Cardiac fibroblast (primary cell): ENCODE measurements at regions not wholly inside any gene's neighbourhood (a gene's known extent, or its start where the extent isn't known, plus 50 kb on each side); places are given as distances from the start of the nearest gene placed in this dataset.
"Not testable (repeated sequence)": the region's sequence is repeated elsewhere in the genome, so short reads cannot be mapped to it uniquely, and the experiment has no call there.

Experiments used
- DNase-seq, 2 donors: peaks; one replicate each; pipeline versions ENCODE4 v3.0.0 to v3.0.0-alpha.2; 2010; ENCODE audit warnings: low read depth in 2 of 2
- H3K4me3 ChIP-seq, 2 donors: replicated peaks in 1 of 2; 1 replicate in 1 of 2; 2 replicates in 1 of 2; pipeline ENCODE4 v1.5.1; 2011; ENCODE audit warnings: low read depth in 2 of 2, low read length in 2 of 2, mild to moderate bottlenecking in 2 of 2, moderate library complexity in 1 of 2
- TF ChIP-seq, protein P1 (sequence below): IDR thresholded peaks from one replicate; pipeline ENCODE4 v1.5.1; 2011; ENCODE audit warnings: low read depth, mild to moderate bottlenecking, low read length, inconsistent platforms

DNA sequence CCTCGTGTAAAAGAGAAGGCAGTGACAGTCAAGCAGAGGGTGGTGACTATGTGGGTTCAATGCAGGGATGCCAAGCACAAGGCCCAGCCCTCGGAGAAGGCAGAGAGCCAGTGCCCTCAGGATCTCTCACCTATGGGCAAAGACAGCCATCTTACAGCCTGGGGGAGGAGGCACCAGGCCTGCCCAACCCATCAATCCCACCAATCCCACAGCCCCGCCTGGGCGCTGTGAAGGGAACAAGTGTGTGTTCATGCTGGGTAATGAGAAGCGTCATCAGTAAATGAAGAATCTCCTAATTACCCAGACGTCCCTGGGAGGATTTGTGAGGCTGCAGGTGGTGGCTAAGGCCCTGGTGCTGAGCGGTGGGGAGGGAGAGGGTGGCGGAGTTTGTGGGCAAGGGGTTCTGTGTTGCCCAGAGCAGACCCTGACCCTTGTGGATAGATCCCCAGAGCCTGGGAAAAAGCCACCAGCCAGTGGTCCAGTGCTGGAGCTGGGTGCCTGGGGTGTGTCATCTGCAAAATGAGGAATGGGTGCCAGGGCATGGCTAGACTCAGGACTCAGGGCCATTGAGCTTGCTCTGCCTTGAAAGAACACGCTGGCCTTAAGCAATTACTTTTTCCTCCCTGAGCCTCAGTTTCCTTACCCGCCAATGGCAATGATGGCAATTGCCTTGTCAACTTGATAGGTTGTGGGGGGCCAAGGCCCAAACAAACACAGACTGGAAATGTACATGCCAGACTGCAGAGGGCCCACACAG is 128.1 kb upstream of the UNC5B start:
- DNase-seq, result no peak
- H3K4me3 ChIP-seq, result no peak overlapping the region
- TF ChIP-seq, protein P1, sequence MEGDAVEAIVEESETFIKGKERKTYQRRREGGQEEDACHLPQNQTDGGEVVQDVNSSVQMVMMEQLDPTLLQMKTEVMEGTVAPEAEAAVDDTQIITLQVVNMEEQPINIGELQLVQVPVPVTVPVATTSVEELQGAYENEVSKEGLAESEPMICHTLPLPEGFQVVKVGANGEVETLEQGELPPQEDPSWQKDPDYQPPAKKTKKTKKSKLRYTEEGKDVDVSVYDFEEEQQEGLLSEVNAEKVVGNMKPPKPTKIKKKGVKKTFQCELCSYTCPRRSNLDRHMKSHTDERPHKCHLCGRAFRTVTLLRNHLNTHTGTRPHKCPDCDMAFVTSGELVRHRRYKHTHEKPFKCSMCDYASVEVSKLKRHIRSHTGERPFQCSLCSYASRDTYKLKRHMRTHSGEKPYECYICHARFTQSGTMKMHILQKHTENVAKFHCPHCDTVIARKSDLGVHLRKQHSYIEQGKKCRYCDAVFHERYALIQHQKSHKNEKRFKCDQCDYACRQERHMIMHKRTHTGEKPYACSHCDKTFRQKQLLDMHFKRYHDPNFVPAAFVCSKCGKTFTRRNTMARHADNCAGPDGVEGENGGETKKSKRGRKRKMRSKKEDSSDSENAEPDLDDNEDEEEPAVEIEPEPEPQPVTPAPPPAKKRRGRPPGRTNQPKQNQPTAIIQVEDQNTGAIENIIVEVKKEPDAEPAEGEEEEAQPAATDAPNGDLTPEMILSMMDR, result no peak

DNA sequence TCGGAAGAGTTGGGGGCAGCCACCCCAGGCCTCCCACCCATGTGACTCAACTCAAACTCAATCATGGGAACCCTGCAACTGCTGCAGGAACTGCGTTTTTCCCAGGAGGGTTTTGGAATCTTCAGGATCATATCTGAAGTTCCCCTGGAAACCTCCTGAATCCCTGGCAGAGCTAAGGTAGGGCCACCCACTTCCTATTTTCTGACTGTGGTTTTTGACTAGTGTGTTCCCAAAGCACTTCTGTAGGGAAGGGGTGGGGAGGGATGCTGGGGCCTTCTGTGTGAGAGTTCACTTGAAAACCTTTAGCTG is 127.6 kb upstream of the UNC5B start:
- no peak overlapping the region for H3K4me3 ChIP-seq
- DNase-seq, result no peak
- TF ChIP-seq, protein P1, result no peak

DNA sequence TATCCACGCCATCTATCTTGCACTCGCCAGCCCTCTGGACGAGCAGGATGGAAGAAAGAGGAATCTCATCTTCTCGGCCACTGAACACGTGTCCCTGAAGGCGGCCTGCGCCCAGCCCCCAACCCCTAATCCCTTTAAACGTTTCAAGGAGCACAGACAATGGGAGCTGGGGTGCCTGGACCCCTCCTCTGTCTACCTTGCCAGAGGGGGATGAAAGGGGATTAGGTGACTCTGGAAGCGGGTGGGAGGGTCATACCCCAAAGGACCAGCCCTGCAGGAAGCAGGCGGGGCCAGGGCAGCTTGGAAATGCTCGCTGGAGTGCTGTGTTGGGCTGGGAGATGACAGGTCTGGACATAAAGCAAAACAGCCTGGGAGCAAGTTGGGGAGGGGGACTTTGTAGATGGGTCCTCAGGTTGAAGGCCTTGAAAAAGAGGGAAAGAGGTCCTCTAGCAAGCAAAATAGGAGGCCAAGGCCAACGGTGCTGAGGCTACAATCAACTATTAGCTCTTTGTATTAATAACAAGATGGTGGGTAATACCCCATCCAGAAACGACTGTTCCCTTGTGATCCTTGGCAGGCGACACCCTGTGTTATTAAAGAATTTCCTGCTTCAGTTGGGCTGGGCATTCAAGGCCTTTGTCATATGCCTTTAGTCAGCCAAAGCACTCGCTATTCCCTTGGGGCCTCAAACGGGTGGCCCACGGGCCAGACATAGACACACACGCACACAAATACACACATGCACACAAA is 126.5 kb upstream of the UNC5B start:
- no peak overlapping the region for H3K4me3 ChIP-seq
- no peak for DNase-seq
- TF ChIP-seq, protein P1, result no peak

DNA sequence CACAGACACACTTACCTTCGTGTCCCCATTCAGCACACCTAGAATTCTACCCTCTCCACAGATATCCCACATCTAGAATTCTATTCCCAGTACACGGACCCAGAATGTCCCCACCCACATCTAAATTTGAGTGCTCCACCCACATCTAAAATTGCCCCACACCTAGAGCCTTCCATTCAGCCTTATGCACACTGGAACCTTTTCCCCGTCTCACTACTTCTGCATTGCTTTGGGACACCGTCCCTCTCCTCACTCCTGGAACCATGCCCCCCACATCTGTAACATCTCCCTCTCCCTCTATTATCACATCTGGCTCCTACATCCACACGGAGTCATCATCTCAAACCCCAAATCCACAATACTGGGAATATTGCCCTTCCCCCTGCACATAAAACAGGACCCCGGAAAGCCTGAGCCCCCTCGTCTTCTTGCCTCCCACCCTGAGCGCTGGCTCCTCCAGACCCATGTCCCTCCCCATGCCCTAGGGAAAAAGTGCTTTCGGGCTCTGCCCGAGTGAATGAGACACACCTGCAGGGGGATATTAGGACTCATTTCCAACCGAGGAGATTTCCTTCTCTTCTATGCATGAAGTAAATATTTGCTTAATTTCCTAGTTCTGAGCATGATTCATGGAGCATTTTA is 125.8 kb upstream of the UNC5B start:
- H3K4me3 ChIP-seq, result no peak overlapping the region
- TF ChIP-seq, protein P1, result no peak
- DNase-seq, result no peak

DNA sequence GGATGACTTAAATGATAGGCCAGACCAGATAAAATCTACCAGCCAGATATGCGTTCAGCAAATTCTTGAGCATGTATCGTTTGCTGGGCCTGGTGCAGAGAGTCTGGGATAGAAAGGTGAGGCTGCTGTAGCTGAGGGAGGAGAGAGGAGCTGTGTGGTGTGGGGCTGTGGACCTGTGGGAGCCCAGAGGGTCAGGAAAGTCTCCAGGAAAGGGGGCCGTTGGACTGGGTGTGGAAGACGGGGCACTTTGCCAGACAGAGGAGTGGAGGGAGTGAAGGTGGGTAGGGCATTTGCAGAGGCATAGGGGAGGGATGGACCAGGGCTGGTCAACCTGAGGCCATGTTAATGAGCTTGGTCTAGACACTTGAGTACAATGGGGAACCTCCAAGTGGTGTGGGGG is 124.7 kb upstream of the UNC5B start:
- no peak overlapping the region for H3K4me3 ChIP-seq
- TF ChIP-seq, protein P1, result no peak
- DNase-seq, result no peak

DNA sequence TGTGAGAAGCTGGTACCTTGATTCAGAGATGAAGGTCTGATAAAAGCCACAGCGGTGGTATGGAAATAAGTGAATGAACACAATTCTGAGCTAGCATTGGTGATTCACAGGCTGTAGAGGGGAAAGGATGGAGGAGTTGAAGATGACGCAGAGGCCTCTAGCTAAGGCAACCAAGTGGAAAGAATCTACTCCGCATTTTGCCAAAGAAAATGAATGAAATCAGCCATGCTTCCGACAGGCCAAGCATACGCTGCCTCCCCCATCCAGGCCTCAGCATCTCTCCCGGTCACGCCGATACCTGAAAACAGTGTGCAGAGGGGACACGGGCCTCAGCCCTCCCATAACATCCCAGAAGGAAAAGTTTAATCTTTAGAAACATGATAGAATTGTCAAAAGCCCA is 124.3 kb upstream of the UNC5B start:
- TF ChIP-seq, protein P1, result no peak
- H3K4me3 ChIP-seq, result no peak overlapping the region
- no peak for DNase-seq

DNA sequence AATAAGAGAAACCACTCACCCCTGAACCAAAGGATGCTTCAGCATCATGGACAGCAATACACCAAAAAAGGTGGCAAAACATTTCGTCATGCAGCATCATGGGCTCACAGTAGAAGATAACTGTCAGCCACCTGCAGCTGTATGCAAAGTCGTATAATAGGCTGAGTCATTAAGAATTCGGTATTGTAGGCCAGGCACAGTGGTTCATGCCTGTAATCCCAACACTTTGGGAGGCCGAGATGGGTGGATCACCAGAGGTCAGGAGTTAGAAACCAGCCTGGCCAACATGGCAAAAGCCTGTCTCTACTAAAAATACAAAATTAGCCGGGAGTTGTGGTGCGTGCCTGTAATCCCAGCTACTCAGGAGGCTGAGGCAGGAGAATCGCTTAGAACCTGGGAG is 123.8 kb upstream of the UNC5B start:
- not testable (repeated sequence) for DNase-seq, H3K4me3 ChIP-seq
